ENCODE measurements at regions not wholly inside any gene's neighbourhood (a gene's known extent, or its start where the extent isn't known, plus 50 kb on each side); places are given as distances from the start of the nearest gene placed in this dataset.

DNA sequence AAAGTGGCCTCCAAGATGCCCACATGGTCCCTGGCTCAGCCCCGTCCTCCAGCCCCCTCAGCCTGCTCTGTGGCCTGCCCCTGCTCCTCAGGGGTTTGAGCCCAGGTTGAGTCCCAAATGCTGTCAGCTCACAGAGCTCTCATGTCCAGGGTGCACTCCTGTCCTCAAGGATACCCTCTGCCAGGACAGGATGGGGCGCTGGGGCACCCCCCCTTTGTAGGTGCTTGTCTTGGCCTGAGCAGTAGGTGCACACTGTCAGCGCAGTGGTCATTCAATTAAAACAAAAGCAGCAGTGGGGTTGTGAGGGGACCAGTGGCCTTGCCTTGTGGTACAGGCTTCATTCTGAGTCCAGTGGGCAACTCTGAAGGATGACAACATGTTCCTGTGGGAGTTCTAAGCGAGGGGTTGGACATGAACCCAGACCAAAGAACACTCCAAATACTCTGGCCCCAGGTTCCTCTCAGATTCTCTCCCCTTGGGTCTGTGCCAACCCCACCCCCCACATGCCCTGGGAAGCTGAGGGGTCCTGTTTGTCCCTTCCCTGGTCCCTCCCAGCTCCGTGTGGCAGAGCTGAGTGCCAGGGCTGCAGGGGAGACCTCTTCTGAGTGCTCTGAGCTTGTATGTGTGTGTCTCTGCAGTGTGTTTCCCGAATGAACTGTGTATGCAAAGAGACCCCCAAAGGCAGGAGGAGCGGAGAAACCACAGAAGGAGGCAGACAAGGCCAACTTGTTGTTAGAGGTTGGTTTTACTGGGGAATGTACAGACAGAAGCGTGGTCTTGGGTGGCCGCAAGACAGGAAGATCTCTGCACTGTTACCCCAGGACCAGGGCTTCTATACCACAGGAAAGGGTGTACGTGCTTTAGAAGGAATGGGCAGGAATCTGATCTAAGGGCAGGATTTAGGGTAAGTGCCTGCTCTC lies 155.6 kb upstream of the HS6ST1 start:
- no peak overlapping the region for H3K4me2 ChIP-seq
- no peaks in the 10 kb centered on the region for H3K9me2 ChIP-seq
- no peak overlapping the region for H3K4me3 ChIP-seq (ENCODE audit: low read depth in 2 of 2, low read length in 1 of 2)
- ChIA-PET CTCF (no interaction called here), POLR2A (no interaction called here)
- DNase-seq, result no peak
- H3K79me2 ChIP-seq (ENCODE audit: insufficient read depth), result no peaks in the 10 kb centered on the region
- H3K4me1 ChIP-seq (ENCODE audit: control insufficient read depth in 1 of 2, insufficient read depth in 2 of 2, low read depth in 1 of 2, low read length in 1 of 2), result peaks cover 0 to 7% of the 10 kb centered on the region in 2 experiments; a peak in 1 of 4 replicates
- no peaks in the 10 kb centered on the region for H3K27me3 ChIP-seq (ENCODE audit: insufficient read depth)
- no peak overlapping the region for H2AFZ ChIP-seq (ENCODE audit: low read depth)
- H3F3A ChIP-seq (replicated peaks; ENCODE audit: insufficient read depth), result no peaks in the 10 kb centered on the region
- H3K9me3 ChIP-seq, result no peaks in the 10 kb centered on the region
- no peak overlapping the region for H3K27ac ChIP-seq (ENCODE audit: low read depth in 2 of 2, low read length in 1 of 2)
- no peak for TF ChIP-seq RFX5 (IDR thresholded peaks at IDR 0.05; ENCODE audit: low read length)
- TF ChIP-seq RXRA (IDR thresholded peaks at IDR 0.05; ENCODE audit: borderline replicate concordance, low read depth), result no peak
- no peak for TF ChIP-seq EZH2phosphoT487 (IDR thresholded peaks at IDR 0.05; ENCODE audit: borderline replicate concordance, low read depth)
- TF ChIP-seq PBX3 (IDR thresholded peaks at IDR 0.05), result no peak
- TF ChIP-seq RCOR1 (IDR thresholded peaks at IDR 0.05; ENCODE audit: low read length), result no peak
- no peak for TF ChIP-seq CHD2 (IDR thresholded peaks at IDR 0.05; ENCODE audit: low read length, partially characterized antibody)
- TF ChIP-seq, protein P1, sequence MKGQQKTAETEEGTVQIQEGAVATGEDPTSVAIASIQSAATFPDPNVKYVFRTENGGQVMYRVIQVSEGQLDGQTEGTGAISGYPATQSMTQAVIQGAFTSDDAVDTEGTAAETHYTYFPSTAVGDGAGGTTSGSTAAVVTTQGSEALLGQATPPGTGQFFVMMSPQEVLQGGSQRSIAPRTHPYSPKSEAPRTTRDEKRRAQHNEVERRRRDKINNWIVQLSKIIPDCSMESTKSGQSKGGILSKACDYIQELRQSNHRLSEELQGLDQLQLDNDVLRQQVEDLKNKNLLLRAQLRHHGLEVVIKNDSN (IDR thresholded peaks at IDR 0.05; ENCODE audit: borderline replicate concordance, low read depth), result no peak
- TF ChIP-seq IRF3 (IDR thresholded peaks at IDR 0.05; ENCODE audit: low read depth, low read length), result no peak
- TF ChIP-seq USF2 (IDR thresholded peaks at IDR 0.05; ENCODE audit: borderline replicate concordance, low read depth, low read length), result no peak
- TF ChIP-seq MXI1 (IDR thresholded peaks at IDR 0.05; ENCODE audit: low read depth, low read length), result no peak
- no peak for TF ChIP-seq JUND (IDR thresholded peaks at IDR 0.05)
- TF ChIP-seq MEF2A (IDR thresholded peaks at IDR 0.05; ENCODE audit: borderline replicate concordance, low read depth), result no peak
- H4K20me1 ChIP-seq (ENCODE audit: insufficient read depth), result no peaks in the 10 kb centered on the region
- 37% methylated on average over 10 of the region's 10 CpGs for WGBS (ENCODE audit: low lambda C conversion rate)
- no peak overlapping the region for H3K9ac ChIP-seq
- no peaks in the 10 kb centered on the region for H3K36me3 ChIP-seq (replicated peaks in 1 of 2; ENCODE audit: control insufficient read depth in 1 of 2, insufficient read depth in 2 of 2, low read length in 1 of 2)

Data from SK-N-SH (cell line).